PC-3 (cell line): ENCODE measurements at regions not wholly inside any gene's neighbourhood (a gene's known extent, or its start where the extent isn't known, plus 50 kb on each side); places are given as distances from the start of the nearest gene placed in this dataset.

Experiments
- CTCF ChIP-seq: fragments of 300-600 bp; sonication (generic); conservative IDR thresholded peaks from 2 replicates; pipeline ENCODE4 v1.5.1; 2017; ENCODE audit warnings: antibody characterized with exemption, low read depth, mild to moderate bottlenecking, low read length
- EZH2phosphoT487 ChIP-seq: fragments of 300-600 bp; sonication (generic); IDR thresholded peaks from 2 replicates; pipeline ENCODE4 v1.6.1; 2018; ENCODE audit warnings: mild to moderate bottlenecking, antibody characterized with exemption, low read length, borderline replicate concordance

GRCh38 chr7:106444068-106444655 lies 159.4 kb upstream of the NAMPT start:
- no peak for TF ChIP-seq EZH2phosphoT487
- TF ChIP-seq CTCF, result no peak
